ENCODE measurements at regions not wholly inside any gene's neighbourhood (a gene's known extent, or its start where the extent isn't known, plus 50 kb on each side); places are given as distances from the start of the nearest gene placed in this dataset.

DNA sequence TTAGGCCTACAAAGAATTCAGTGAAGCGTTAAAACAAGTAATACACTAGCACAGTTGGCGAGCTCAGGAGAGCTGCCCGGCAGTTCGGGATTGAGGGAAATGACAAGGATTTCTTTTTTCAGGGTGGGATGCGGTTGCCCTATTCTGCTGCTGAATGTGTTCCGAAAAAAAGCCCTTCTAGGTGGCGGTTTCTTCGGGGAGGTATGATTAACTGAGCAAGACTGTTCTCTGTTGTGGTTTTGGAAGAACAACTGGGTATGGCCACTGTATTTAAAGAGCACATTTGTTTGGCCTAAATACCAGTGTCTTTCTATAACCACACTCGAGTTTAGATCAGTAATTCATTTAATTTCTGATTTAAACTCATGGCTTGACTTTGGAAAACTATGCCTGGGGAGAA is 459.7 kb upstream of the FAT1 start:
- no peak for DNase-seq (ENCODE audit: extremely low read depth, insufficient read length)
- TF ChIP-seq, protein P1, sequence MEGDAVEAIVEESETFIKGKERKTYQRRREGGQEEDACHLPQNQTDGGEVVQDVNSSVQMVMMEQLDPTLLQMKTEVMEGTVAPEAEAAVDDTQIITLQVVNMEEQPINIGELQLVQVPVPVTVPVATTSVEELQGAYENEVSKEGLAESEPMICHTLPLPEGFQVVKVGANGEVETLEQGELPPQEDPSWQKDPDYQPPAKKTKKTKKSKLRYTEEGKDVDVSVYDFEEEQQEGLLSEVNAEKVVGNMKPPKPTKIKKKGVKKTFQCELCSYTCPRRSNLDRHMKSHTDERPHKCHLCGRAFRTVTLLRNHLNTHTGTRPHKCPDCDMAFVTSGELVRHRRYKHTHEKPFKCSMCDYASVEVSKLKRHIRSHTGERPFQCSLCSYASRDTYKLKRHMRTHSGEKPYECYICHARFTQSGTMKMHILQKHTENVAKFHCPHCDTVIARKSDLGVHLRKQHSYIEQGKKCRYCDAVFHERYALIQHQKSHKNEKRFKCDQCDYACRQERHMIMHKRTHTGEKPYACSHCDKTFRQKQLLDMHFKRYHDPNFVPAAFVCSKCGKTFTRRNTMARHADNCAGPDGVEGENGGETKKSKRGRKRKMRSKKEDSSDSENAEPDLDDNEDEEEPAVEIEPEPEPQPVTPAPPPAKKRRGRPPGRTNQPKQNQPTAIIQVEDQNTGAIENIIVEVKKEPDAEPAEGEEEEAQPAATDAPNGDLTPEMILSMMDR (IDR thresholded peaks at IDR 0.05; ENCODE audit: insufficient read depth, low read length, poor library complexity, severe bottlenecking), result no peak
- no peaks in the 10 kb centered on the region for H3K27me3 ChIP-seq (replicated peaks; ENCODE audit: control insufficient read depth, insufficient read depth, low read length)

GRCh38 chr4:187183826-187184225 is 460.2 kb upstream of the FAT1 start:
- H3K4me3 ChIP-seq (replicated peaks; ENCODE audit: low read depth, low read length), result no peak overlapping the region
- H3K27me3 ChIP-seq (replicated peaks; ENCODE audit: control insufficient read depth, insufficient read depth, low read length), result no peaks in the 10 kb centered on the region
- TF ChIP-seq, protein P1 (IDR thresholded peaks at IDR 0.05; ENCODE audit: insufficient read depth, low read length, poor library complexity, severe bottlenecking), result no peak
- H3K36me3 ChIP-seq (ENCODE audit: control insufficient read depth, insufficient read depth, low read length), result no peaks in the 10 kb centered on the region
- no peak for DNase-seq (ENCODE audit: extremely low read depth, insufficient read length)

More for the DNA sequence above, 459.7 kb upstream of the FAT1 start:
- no peaks in the 10 kb centered on the region for H3K36me3 ChIP-seq (ENCODE audit: control insufficient read depth, insufficient read depth, low read length)
- no peak overlapping the region for H3K4me3 ChIP-seq (replicated peaks; ENCODE audit: low read depth, low read length)

- Histone ChIP-seq H3K27me3 (replicated peaks; ENCODE audit: control insufficient read depth, insufficient read depth, low read length) (no peaks in the 10 kb centered on the region), H3K4me3 (replicated peaks; ENCODE audit: low read depth, low read length) (no peak overlapping the region), H3K36me3 (ENCODE audit: control insufficient read depth, insufficient read depth, low read length) (no peaks in the 10 kb centered on the region)
- no peak for DNase-seq (ENCODE audit: extremely low read depth, insufficient read length)
- TF ChIP-seq, protein P1 (IDR thresholded peaks at IDR 0.05; ENCODE audit: insufficient read depth, low read length, poor library complexity, severe bottlenecking), result no peak
Measured at GRCh38 chr4:187184508-187184907, 460.9 kb upstream of the FAT1 start.

DNA sequence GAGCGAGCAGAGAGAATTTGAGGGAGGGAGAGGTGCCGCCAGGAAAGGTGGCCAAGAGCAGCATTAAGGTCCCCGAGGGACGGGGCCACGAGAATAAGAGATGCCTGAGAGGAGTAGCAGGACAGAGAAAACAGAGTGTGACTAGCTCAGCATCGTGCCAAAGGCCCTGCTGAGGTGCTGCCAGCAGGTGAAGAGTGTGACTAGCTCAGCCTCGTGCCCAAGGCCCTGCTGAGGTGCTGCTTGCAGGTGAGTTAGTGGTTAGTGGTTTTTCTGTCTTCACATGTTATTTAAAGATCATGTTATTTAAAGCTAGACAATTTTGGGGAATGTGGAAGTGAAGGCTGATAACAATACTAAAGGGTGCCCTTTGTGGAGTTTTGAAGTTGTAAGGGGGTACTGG is 464.5 kb upstream of the FAT1 start:
- TF ChIP-seq, protein P1 (IDR thresholded peaks at IDR 0.05; ENCODE audit: insufficient read depth, low read length, poor library complexity, severe bottlenecking), result no peak
- H3K27me3 ChIP-seq (replicated peaks; ENCODE audit: control insufficient read depth, insufficient read depth, low read length), result no peaks in the 10 kb centered on the region
- H3K36me3 ChIP-seq (ENCODE audit: control insufficient read depth, insufficient read depth, low read length), result no peaks in the 10 kb centered on the region
- no peak for DNase-seq (ENCODE audit: extremely low read depth, insufficient read length)
- no peak overlapping the region for H3K4me3 ChIP-seq (replicated peaks; ENCODE audit: low read depth, low read length)

DNA sequence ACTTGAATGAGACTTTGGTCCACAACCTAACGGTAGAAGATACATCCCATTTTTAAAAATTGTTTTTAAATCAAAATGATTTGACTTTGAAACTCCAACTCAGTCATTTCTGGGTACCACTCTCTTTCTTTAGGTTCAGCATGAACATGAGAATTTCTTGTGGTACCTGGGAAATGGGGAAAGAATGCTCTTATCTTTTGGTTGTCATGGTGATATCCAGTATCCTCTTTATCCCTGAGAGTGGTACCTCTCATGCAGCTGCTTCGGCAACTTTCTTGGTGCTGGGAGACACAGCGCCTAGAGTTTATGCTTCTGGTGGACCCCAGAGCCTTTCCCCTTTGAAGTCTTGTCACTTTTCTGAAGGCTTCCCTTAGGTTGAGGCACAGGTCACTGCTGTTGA is 465.1 kb upstream of the FAT1 start:
- Histone ChIP-seq H3K4me3 (replicated peaks; ENCODE audit: low read depth, low read length) (no peak overlapping the region), H3K27me3 (replicated peaks; ENCODE audit: control insufficient read depth, insufficient read depth, low read length) (no peaks in the 10 kb centered on the region), H3K36me3 (ENCODE audit: control insufficient read depth, insufficient read depth, low read length) (no peaks in the 10 kb centered on the region)
- DNase-seq (ENCODE audit: extremely low read depth, insufficient read length), result no peak
- TF ChIP-seq, protein P1 (IDR thresholded peaks at IDR 0.05; ENCODE audit: insufficient read depth, low read length, poor library complexity, severe bottlenecking), result no peak

DNA sequence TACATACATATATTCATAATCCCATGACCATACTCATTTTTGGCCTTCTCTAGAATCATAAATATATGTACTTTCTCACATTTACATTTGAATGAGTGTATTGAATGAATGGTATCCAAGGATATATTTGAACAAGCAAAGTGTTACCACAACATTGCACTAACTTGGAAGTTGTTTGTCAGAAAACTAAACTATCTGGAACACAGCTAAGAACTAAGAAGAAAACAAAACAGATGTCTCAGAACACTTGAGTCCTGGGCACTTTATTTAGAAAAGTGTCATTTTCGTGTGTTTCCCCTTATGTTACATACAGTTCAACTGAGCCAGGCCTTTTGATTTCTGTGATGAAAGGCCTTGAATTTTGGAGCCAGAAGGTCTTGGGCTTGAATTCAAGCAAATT is 466.7 kb upstream of the FAT1 start:
- Histone ChIP-seq H3K27me3 (replicated peaks; ENCODE audit: control insufficient read depth, insufficient read depth, low read length) (no peaks in the 10 kb centered on the region), H3K4me3 (replicated peaks; ENCODE audit: low read depth, low read length) (no peak overlapping the region), H3K36me3 (ENCODE audit: control insufficient read depth, insufficient read depth, low read length) (no peaks in the 10 kb centered on the region)
- TF ChIP-seq, protein P1 (IDR thresholded peaks at IDR 0.05; ENCODE audit: insufficient read depth, low read length, poor library complexity, severe bottlenecking), result no peak
- no peak for DNase-seq (ENCODE audit: extremely low read depth, insufficient read length)

Measured in GM06990 (cell line).